ENCODE measurements at regions not wholly inside any gene's neighbourhood (a gene's known extent, or its start where the extent isn't known, plus 50 kb on each side); places are given as distances from the start of the nearest gene placed in this dataset.
"Not testable (repeated sequence)": the region's sequence is repeated elsewhere in the genome, so short reads cannot be mapped to it uniquely, and the experiment has no call there.

GRCh38 chr9:65223986-65224385 lies 61.0 kb downstream of the FOXD4L5 start:
- H3K9me3 ChIP-seq (ENCODE audit: control insufficient read depth in 1 of 2, insufficient read depth in 1 of 2, low read length in 2 of 2); CTCF ChIA-PET; H3K36me3 ChIP-seq (ENCODE audit: insufficient read depth, low read length); H3K27me3 ChIP-seq (ENCODE audit: control insufficient read depth in 1 of 2, insufficient read depth in 2 of 2, low read length in 2 of 2); POLR2A ChIA-PET; H3K4me1 Mint-ChIP-seq (ENCODE audit: low read depth); H3K27ac Mint-ChIP-seq; H3K9me3 Mint-ChIP-seq; H3K36me3 Mint-ChIP-seq (ENCODE audit: low read depth); H3K4me3 Mint-ChIP-seq; H3K4me1 ChIP-seq (ENCODE audit: insufficient read depth, low read length); H3K27ac ChIP-seq (ENCODE audit: low read depth in 1 of 2, low read length in 2 of 2); H3K27me3 Mint-ChIP-seq; ATAC-seq (ENCODE audit: poor library complexity); intact Hi-C loops (cut with DNase I, micrococcal nuclease); H3K4me3 ChIP-seq (ENCODE audit: low read length): not testable (repeated sequence)
- DNase-seq = peak in 3 of 14 experiments; percentile 8 to 20 (median 16)

GRCh38 chr9:65208834-65209233 lies 76.2 kb downstream of the FOXD4L5 start:
- intact Hi-C loops (cut with DNase I, micrococcal nuclease); H3K4me1 Mint-ChIP-seq (ENCODE audit: low read depth): not testable (repeated sequence)

DNA sequence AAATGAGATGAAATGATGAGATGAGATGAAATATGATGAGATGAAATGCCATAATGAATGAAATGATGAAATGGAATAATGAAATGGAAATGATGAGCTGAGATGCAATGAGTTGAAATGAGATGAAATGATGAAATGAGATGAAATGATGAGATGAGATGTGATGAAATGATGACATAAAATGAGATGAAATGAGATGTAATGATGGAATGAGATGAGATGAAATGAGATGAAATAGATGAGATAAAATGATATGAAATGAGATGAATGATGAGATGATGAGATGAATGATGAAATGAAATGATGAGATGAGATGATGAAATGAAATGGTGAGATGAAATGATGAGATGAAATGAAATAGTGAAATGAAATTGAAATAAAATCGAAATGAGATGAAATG lies 77.7 kb downstream of the FOXD4L5 start:
- H3K27me3 ChIP-seq (ENCODE audit: control insufficient read depth in 1 of 2, insufficient read depth in 2 of 2, low read length in 2 of 2); H3K36me3 Mint-ChIP-seq (ENCODE audit: low read depth); CTCF ChIA-PET; DNase-seq; H3K4me3 ChIP-seq (ENCODE audit: low read length); H3K27ac ChIP-seq (ENCODE audit: low read depth in 1 of 2, low read length in 2 of 2); intact Hi-C loops (cut with DNase I, micrococcal nuclease); H3K4me1 ChIP-seq (ENCODE audit: insufficient read depth, low read length); H3K9me3 ChIP-seq (ENCODE audit: control insufficient read depth in 1 of 2, insufficient read depth in 1 of 2, low read length in 2 of 2); H3K27ac Mint-ChIP-seq; POLR2A ChIA-PET; H3K36me3 ChIP-seq (ENCODE audit: insufficient read depth, low read length); ATAC-seq (ENCODE audit: poor library complexity); H3K9me3 Mint-ChIP-seq; H3K27me3 Mint-ChIP-seq; H3K4me3 Mint-ChIP-seq; H3K4me1 Mint-ChIP-seq (ENCODE audit: low read depth): not testable (repeated sequence)

More at GRCh38 chr9:65208834-65209233, 76.2 kb downstream of the FOXD4L5 start:
- H3K27me3 Mint-ChIP-seq; H3K27ac ChIP-seq (ENCODE audit: low read depth in 1 of 2, low read length in 2 of 2); CTCF ChIA-PET; H3K4me1 ChIP-seq (ENCODE audit: insufficient read depth, low read length); POLR2A ChIA-PET; H3K4me3 ChIP-seq (ENCODE audit: low read length); H3K9me3 ChIP-seq (ENCODE audit: control insufficient read depth in 1 of 2, insufficient read depth in 1 of 2, low read length in 2 of 2); DNase-seq; H3K36me3 ChIP-seq (ENCODE audit: insufficient read depth, low read length); H3K9me3 Mint-ChIP-seq; H3K36me3 Mint-ChIP-seq (ENCODE audit: low read depth); H3K27me3 ChIP-seq (ENCODE audit: control insufficient read depth in 1 of 2, insufficient read depth in 2 of 2, low read length in 2 of 2); H3K4me3 Mint-ChIP-seq; ATAC-seq (ENCODE audit: poor library complexity); H3K27ac Mint-ChIP-seq: not testable (repeated sequence)

- H3K36me3 Mint-ChIP-seq (ENCODE audit: low read depth); H3K9me3 Mint-ChIP-seq; H3K4me3 Mint-ChIP-seq; CTCF ChIA-PET; H3K36me3 ChIP-seq (ENCODE audit: insufficient read depth, low read length); ATAC-seq (ENCODE audit: poor library complexity); intact Hi-C loops (cut with DNase I, micrococcal nuclease); H3K4me1 ChIP-seq (ENCODE audit: insufficient read depth, low read length); H3K4me3 ChIP-seq (ENCODE audit: low read length); H3K9me3 ChIP-seq (ENCODE audit: control insufficient read depth in 1 of 2, insufficient read depth in 1 of 2, low read length in 2 of 2); H3K4me1 Mint-ChIP-seq (ENCODE audit: low read depth); DNase-seq; H3K27me3 ChIP-seq (ENCODE audit: control insufficient read depth in 1 of 2, insufficient read depth in 2 of 2, low read length in 2 of 2); H3K27ac Mint-ChIP-seq; H3K27me3 Mint-ChIP-seq; H3K27ac ChIP-seq (ENCODE audit: low read depth in 1 of 2, low read length in 2 of 2); POLR2A ChIA-PET: not testable (repeated sequence)
These were observed 79.2 kb downstream of the FOXD4L5 start for GRCh38 chr9:65205853-65206252.

- H3K4me3 Mint-ChIP-seq; H3K9me3 ChIP-seq (ENCODE audit: control insufficient read depth in 1 of 2, insufficient read depth in 1 of 2, low read length in 2 of 2); DNase-seq; H3K36me3 ChIP-seq (ENCODE audit: insufficient read depth, low read length); H3K36me3 Mint-ChIP-seq (ENCODE audit: low read depth); H3K27me3 ChIP-seq (ENCODE audit: control insufficient read depth in 1 of 2, insufficient read depth in 2 of 2, low read length in 2 of 2); ATAC-seq (ENCODE audit: poor library complexity); POLR2A ChIA-PET; H3K27me3 Mint-ChIP-seq; H3K9me3 Mint-ChIP-seq; intact Hi-C loops (cut with DNase I, micrococcal nuclease); H3K27ac Mint-ChIP-seq; H3K4me1 ChIP-seq (ENCODE audit: insufficient read depth, low read length); H3K27ac ChIP-seq (ENCODE audit: low read depth in 1 of 2, low read length in 2 of 2); H3K4me3 ChIP-seq (ENCODE audit: low read length); CTCF ChIA-PET; H3K4me1 Mint-ChIP-seq (ENCODE audit: low read depth): not testable (repeated sequence)
These were observed 89.2 kb downstream of the FOXD4L5 start for GRCh38 chr9:65195781-65196180.

GRCh38 chr9:65155937-65156336 lies 129.1 kb downstream of the FOXD4L5 start:
- H3K9me3 Mint-ChIP-seq = not testable (repeated sequence)

More at GRCh38 chr9:65155937-65156336, 129.1 kb downstream of the FOXD4L5 start:
- H3K27me3 Mint-ChIP-seq; H3K36me3 Mint-ChIP-seq (ENCODE audit: low read depth); POLR2A ChIA-PET; H3K4me1 Mint-ChIP-seq (ENCODE audit: low read depth); H3K27ac ChIP-seq (ENCODE audit: low read depth in 1 of 2, low read length in 2 of 2); H3K4me3 ChIP-seq (ENCODE audit: low read length); H3K27ac Mint-ChIP-seq; H3K36me3 ChIP-seq (ENCODE audit: insufficient read depth, low read length); H3K9me3 ChIP-seq (ENCODE audit: control insufficient read depth in 1 of 2, insufficient read depth in 1 of 2, low read length in 2 of 2); ATAC-seq (ENCODE audit: poor library complexity); H3K27me3 ChIP-seq (ENCODE audit: control insufficient read depth in 1 of 2, insufficient read depth in 2 of 2, low read length in 2 of 2); DNase-seq; CTCF ChIA-PET; intact Hi-C loops (cut with DNase I, micrococcal nuclease); H3K4me3 Mint-ChIP-seq; H3K4me1 ChIP-seq (ENCODE audit: insufficient read depth, low read length): not testable (repeated sequence)
